ENCODE measurements at regions not wholly inside any gene's neighbourhood (a gene's known extent, or its start where the extent isn't known, plus 50 kb on each side); places are given as distances from the start of the nearest gene placed in this dataset.

DNA sequence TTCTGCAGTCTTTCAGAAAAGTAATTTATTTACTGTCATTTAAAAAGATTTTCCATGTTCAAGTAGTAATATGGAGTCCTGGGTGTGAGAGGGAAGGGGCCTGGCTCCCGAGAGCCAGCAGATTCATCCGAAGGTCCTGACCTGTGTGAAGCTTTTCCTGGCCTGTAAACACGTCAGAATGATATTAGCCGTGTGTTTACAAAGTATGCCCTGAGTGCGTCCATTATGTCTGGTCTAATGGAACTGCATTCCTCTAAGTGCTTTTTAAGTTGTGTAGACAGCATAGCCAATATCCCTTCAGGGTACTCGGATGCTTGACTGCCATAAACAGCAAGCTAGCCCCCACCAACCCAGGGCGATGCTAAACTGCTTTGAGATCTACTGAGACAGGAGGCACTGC lies 495.2 kb downstream of the AGTPBP1 start:
- 56 to 73% (median 65%) methylated on average over 7 of the region's 7 CpGs for WGBS, 5 donors

DNA sequence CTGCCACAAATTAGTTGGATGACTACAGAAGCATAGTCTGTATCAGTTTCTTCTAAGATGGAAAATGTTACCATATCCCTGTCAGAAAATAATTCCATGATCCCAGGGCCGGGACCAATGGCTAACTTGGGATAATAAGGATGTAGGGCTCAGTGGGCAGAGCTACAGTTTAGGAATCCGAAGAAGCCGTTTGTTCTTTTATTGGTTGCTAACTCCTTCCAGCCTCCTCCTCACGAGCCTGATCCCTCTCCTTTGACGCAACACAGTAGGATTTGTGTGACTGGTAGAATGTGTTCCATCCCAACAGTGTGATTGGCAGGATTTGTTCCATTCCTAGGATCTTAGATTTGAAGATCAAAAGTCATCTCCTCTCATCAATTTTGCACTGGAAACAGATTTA lies 496.9 kb downstream of the AGTPBP1 start:
- Histone ChIP-seq H3K36me3 (no peaks in the 10 kb centered on the region), H3K4me1 (no peaks in the 10 kb centered on the region), H3K27me3 (no peaks in the 10 kb centered on the region), H3K4me3 (no peak overlapping the region), H3K27ac (no peak overlapping the region), H3K9me3 (peaks cover 0 to 2% (median 0%) of the 10 kb centered on the region in 4 donors)
- TF ChIP-seq, protein P1, sequence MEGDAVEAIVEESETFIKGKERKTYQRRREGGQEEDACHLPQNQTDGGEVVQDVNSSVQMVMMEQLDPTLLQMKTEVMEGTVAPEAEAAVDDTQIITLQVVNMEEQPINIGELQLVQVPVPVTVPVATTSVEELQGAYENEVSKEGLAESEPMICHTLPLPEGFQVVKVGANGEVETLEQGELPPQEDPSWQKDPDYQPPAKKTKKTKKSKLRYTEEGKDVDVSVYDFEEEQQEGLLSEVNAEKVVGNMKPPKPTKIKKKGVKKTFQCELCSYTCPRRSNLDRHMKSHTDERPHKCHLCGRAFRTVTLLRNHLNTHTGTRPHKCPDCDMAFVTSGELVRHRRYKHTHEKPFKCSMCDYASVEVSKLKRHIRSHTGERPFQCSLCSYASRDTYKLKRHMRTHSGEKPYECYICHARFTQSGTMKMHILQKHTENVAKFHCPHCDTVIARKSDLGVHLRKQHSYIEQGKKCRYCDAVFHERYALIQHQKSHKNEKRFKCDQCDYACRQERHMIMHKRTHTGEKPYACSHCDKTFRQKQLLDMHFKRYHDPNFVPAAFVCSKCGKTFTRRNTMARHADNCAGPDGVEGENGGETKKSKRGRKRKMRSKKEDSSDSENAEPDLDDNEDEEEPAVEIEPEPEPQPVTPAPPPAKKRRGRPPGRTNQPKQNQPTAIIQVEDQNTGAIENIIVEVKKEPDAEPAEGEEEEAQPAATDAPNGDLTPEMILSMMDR (IDR thresholded peaks at IDR 0.05) = no peak
- no peak for TF ChIP-seq POLR2A (IDR thresholded peaks at IDR 0.05)
- TF ChIP-seq POLR2AphosphoS5 (IDR thresholded peaks at IDR 0.05) = no peak
- TF ChIP-seq EP300 (IDR thresholded peaks at IDR 0.05) = no peak
- no peak for DNase-seq
- 69 to 82% (median 78%) methylated on average over 5 of the region's 5 CpGs for WGBS, 5 donors
- intact Hi-C loops (cut with DNase I; ENCODE audit: low total_unique reads) = no loop called here

More for the DNA sequence above, 495.2 kb downstream of the AGTPBP1 start:
- TF ChIP-seq POLR2A (IDR thresholded peaks at IDR 0.05) (no peak), POLR2AphosphoS5 (IDR thresholded peaks at IDR 0.05) (no peak), EP300 (IDR thresholded peaks at IDR 0.05) (no peak)
- TF ChIP-seq, protein P1 (IDR thresholded peaks at IDR 0.05) = no peak
- Histone ChIP-seq H3K36me3 (no peaks in the 10 kb centered on the region), H3K4me1 (no peaks in the 10 kb centered on the region), H3K4me3 (no peak overlapping the region), H3K27me3 (no peaks in the 10 kb centered on the region), H3K27ac (no peak overlapping the region), H3K9me3 (no peaks in the 10 kb centered on the region)
- DNase-seq = peak in 1 of 2 donors; percentile 7
- intact Hi-C loops (cut with DNase I; ENCODE audit: low total_unique reads) = no loop called here

DNA sequence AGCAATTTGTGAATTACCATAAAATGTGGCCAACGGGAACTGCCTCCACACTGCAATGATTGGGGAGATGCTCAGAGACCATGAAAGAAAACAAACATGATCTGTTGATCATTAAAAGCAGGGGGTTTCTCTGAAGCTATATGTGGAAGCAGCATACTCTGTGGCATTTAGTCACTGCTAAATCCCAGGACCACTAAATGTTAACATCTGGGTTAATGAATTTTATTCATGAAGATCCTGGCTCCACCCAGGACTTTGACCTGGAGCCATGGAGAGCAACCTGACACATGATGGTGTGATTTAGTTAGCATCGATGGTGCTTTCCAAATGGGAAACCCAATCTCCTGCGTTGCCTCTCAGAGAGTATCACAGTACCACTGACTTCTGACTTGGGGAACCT lies 497.8 kb downstream of the AGTPBP1 start:
- Histone ChIP-seq H3K27ac (no peak overlapping the region), H3K4me3 (no peak overlapping the region), H3K27me3 (no peaks in the 10 kb centered on the region), H3K4me1 (no peaks in the 10 kb centered on the region), H3K36me3 (no peaks in the 10 kb centered on the region), H3K9me3 (peaks cover 0 to 8% (median 0%) of the 10 kb centered on the region in 4 donors)
- TF ChIP-seq EP300 (IDR thresholded peaks at IDR 0.05) (no peak), POLR2AphosphoS5 (IDR thresholded peaks at IDR 0.05) (no peak), POLR2A (IDR thresholded peaks at IDR 0.05) (no peak)
- TF ChIP-seq, protein P1 (IDR thresholded peaks at IDR 0.05) = no peak
- no peak for DNase-seq
- intact Hi-C loops (cut with DNase I; ENCODE audit: low total_unique reads) = no loop called here
- 86 to 96% (median 92%) methylated on average over 3 of the region's 3 CpGs for WGBS, 5 donors

DNA sequence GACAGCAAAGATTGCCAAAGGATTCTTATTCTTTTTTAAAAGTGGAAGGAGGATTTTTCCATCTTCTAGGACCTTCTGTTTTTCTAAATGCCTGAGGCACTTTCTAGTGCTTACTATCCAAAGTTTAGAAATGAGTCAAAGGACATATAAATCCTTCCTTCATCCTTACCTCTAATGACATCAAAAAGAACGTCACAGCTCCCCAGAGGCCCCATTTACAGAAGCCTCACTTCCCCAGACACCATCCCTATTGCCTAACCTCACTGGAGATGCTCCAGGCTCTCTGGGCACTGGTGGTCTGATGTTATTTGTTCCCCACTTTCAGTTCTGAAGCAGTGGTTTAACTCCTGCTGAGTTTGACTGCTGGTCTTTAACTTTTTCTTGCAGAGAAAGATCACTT lies 504.3 kb downstream of the AGTPBP1 start:
- intact Hi-C loops (cut with DNase I; ENCODE audit: low total_unique reads) = no loop called here

More for the DNA sequence above, 504.3 kb downstream of the AGTPBP1 start:
- Histone ChIP-seq H3K4me3 (no peak overlapping the region), H3K27ac (no peak overlapping the region), H3K27me3 (no peaks in the 10 kb centered on the region), H3K4me1 (no peaks in the 10 kb centered on the region), H3K36me3 (no peaks in the 10 kb centered on the region), H3K9me3 (peaks cover 0 to 8% (median 0%) of the 10 kb centered on the region in 4 donors)
- 0 to 71% (median 3%) methylated on average over 1 of the region's 1 CpG for whole genome bisulfite sequencing, 5 donors
- DNase-seq = no peak
- TF ChIP-seq, protein P1 (IDR thresholded peaks at IDR 0.05) = no peak
- TF ChIP-seq POLR2AphosphoS5 (IDR thresholded peaks at IDR 0.05) (no peak), POLR2A (IDR thresholded peaks at IDR 0.05) (no peak), EP300 (IDR thresholded peaks at IDR 0.05) (no peak)
